Choroid plexus epithelial cell (primary cell): ENCODE measurements at regions not wholly inside any gene's neighbourhood (a gene's known extent, or its start where the extent isn't known, plus 50 kb on each side); places are given as distances from the start of the nearest gene placed in this dataset.
A peak's percentile ranks its signal among the peaks of the same experiment; 100 is the strongest.

ENCODE experiments used
- DNase-seq: peaks from one replicate; pipeline ENCODE4 v3.0.0-alpha.2; 2010; ENCODE audit warnings: low read depth
- H3K4me3 ChIP-seq: 2 replicates; pipeline ENCODE4 v1.5.1; 2011; ENCODE audit warnings: low read depth, mild to moderate bottlenecking, control low read depth, low read length, moderate library complexity
- CTCF ChIP-seq: conservative IDR thresholded peaks from 2 replicates; pipeline ENCODE4 v1.5.1; 2011; ENCODE audit warnings: low read depth, mild to moderate bottlenecking, control low read depth, inconsistent platforms, low read length, moderate library complexity

GRCh38 chr2:228561816-228562215 is 380.3 kb upstream of the SPHKAP start:
- no peak for DNase-seq
- TF ChIP-seq CTCF, result no peak
- no peak overlapping the region for H3K4me3 ChIP-seq

- no peak for DNase-seq
- no peak for TF ChIP-seq CTCF
Observed at GRCh38 chr2:228559774-228560415, 378.4 kb upstream of the SPHKAP start.

GRCh38 chr2:228556717-228557116 is 375.2 kb upstream of the SPHKAP start:
- TF ChIP-seq CTCF, result no peak
- H3K4me3 ChIP-seq, result no peak overlapping the region
- peak; percentile 39 for DNase-seq

More at GRCh38 chr2:228559774-228560415, 378.4 kb upstream of the SPHKAP start:
- no peak overlapping the region for H3K4me3 ChIP-seq

- H3K4me3 ChIP-seq, result no peak overlapping the region
- TF ChIP-seq CTCF, result no peak
- DNase-seq, result no peak
Observed at GRCh38 chr2:228549441-228550007, 368.0 kb upstream of the SPHKAP start.

- no peak for TF ChIP-seq CTCF
- peak; percentile 36 for DNase-seq
Observed at GRCh38 chr2:228548230-228548629, 366.7 kb upstream of the SPHKAP start.

GRCh38 chr2:228545748-228546145 is 364.3 kb upstream of the SPHKAP start:
- H3K4me3 ChIP-seq, result no peak overlapping the region
- peak; percentile 30 for DNase-seq
- TF ChIP-seq CTCF, result no peak

More at GRCh38 chr2:228548230-228548629, 366.7 kb upstream of the SPHKAP start:
- H3K4me3 ChIP-seq, result no peak overlapping the region

GRCh38 chr2:228545041-228545747 is 363.7 kb upstream of the SPHKAP start:
- H3K4me3 ChIP-seq, result no peak overlapping the region
- TF ChIP-seq CTCF, result no peak
- peak; percentile 54 for DNase-seq
